Ectodermal cell (in vitro differentiated cells): ENCODE measurements at regions not wholly inside any gene's neighbourhood (a gene's known extent, or its start where the extent isn't known, plus 50 kb on each side); places are given as distances from the start of the nearest gene placed in this dataset.

Experiments used
- H3K27ac ChIP-seq: 2 replicates; pipeline ENCODE4 v1.7.0; 2013; ENCODE audit warnings: mild to moderate bottlenecking, low read depth, low read length; ENCODE audit not compliant: insufficient read depth, poor library complexity, severe bottlenecking
- H3K27me3 ChIP-seq: 2 replicates; pipeline ENCODE4 v1.7.0; 2013; ENCODE audit warnings: mild to moderate bottlenecking, low read length; ENCODE audit not compliant: insufficient read depth, control insufficient read depth, poor library complexity, severe bottlenecking
- H3K36me3 ChIP-seq: one replicate; pipeline ENCODE4 v1.7.0; 2013; ENCODE audit warnings: low read length; ENCODE audit not compliant: control insufficient read depth, insufficient read depth
- H3K4me1 ChIP-seq: one replicate; pipeline ENCODE4 v1.7.0; 2013; ENCODE audit warnings: low read length; ENCODE audit not compliant: control insufficient read depth, insufficient read depth
- H3K4me3 ChIP-seq: 2 replicates; pipeline ENCODE4 v1.7.0; 2013; ENCODE audit warnings: low read depth, low read length, control low read depth; ENCODE audit not compliant: insufficient read depth
- H3K9me3 ChIP-seq: 2 replicates; pipeline ENCODE4 v1.7.0; 2013; ENCODE audit warnings: mild to moderate bottlenecking, low read length, moderate library complexity; ENCODE audit not compliant: control insufficient read depth
- WGBS, 2 experiments: methylation state at CpG; one replicate each; pipeline ENCODE4 v1.1.7; 2013; ENCODE audit warnings: missing lambda C conversion rate in 2 of 2; 5-methylcytosine and 5-hydroxymethylcytosine counted together

DNA sequence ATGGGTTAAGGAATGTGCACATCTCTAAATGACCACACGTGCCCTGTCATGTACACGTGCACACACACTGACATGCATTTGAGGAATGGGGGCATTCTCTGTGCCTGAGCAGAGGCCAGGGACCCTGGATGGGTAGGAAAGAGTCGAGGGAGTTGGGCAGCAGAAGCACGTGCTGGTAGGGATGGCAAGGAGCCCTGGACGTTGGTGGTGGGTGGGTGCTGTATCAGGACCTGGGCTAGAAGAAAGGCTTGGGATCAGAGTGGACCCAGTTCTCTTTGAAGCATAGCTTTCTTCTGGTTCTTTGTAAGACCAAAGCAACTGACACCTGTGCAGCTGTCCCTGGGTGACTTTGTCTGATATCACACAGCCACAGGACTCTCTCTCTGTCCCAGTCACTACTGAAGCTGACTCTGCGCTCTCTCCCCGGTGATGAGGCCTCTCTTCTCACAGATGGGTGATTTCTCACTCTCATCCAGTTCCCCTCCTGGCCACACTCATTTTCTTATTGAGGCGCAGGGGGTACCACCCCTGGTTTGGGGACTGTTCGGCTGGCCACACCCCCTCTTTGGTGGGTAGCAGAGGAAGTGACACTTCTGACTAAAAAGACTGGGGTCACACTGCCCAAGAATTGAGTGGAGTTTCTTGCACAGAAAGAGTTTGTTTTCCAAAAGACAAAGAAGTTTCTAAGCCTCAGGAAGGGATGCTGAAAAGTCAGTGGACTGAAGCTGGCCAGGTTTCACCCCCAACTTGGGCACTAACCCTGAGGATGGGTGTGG is 171.7 kb upstream of the RTL1 start:
- 90 to 92% methylated on average over 9 of the region's 9 CpGs for WGBS, 2 experiments

DNA sequence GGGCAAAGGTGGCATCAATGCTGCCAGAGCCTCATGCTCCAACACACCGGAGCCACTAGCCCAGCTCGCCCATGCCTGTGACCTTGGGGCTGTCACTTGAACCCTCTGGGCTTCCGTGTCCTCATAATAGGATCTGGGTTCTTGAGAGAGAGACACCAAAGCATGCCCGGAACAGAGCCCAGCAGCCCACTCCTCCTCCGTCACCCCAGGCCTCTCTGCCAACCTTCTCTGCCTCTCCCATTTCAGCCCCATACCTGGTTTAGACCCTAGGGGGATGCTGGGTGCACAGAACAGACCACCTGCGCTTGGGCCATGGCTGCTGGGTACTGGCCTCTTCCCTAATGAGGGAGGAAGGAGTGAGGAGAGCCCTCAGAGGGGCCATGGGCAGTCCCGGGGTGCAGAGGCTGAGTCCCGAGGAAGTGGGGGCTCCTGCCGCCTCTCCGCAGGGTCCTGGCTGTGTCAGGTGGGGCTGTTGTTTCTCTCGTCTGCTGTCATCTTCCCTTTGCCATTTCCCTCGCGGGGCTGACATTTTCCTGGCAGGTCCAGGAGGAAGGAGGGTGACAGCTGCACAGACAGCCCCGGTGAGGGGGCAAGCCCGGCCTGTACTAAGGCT is 172.4 kb upstream of the RTL1 start:
- H3K27ac ChIP-seq: no peak overlapping the region
- H3K27me3 ChIP-seq: peaks cover 45% of the 10 kb centered on the region
- peaks cover 21% of the 10 kb centered on the region for H3K4me1 ChIP-seq
- H3K4me3 ChIP-seq: no peak overlapping the region
- no peaks in the 10 kb centered on the region for H3K9me3 ChIP-seq
- whole genome bisulfite sequencing, 2 experiments: 80 to 81% methylated on average over 15 of the region's 15 CpGs
- no peaks in the 10 kb centered on the region for H3K36me3 ChIP-seq

More for the DNA sequence above, 171.7 kb upstream of the RTL1 start:
- no peaks in the 10 kb centered on the region for H3K9me3 ChIP-seq
- H3K36me3 ChIP-seq: no peaks in the 10 kb centered on the region
- H3K27me3 ChIP-seq: peaks cover 45% of the 10 kb centered on the region
- H3K4me3 ChIP-seq: no peak overlapping the region
- H3K4me1 ChIP-seq: peaks cover 21% of the 10 kb centered on the region
- H3K27ac ChIP-seq: no peak overlapping the region

DNA sequence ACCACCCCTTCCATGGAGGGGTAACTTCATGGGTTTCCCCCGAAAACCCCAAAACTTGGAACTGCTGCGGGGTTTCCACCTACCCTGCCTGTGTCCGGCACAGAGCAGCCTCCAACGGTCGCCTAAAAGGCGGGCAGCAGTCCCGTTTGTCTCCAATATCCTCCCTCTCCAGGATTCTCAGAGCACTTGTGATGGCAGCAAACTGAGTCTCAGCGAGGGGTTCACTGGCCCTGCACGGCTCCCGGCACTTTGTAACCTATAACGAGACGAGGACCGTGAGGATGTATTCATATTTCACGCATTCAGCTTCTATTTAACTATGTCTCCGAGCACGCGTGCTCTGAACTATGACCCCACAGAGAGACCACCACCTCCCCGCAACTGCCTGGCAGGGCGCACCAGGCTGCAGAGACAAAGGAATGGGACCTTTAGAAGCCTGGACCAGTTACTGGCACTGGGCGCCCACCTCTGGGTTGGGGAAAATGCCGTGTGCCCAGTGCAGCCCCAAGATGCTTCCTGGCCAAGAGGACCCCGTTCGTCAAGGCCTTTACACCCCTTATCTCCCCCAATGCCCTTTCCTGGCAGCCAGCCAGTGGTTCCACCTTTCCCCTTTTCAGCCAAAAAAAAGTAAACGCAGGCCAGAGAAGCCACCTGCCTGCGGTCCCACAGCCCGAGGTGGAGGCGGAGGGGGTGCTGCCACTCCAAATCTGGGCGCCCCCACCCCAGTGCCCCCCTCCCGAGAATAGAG is 173.1 kb upstream of the RTL1 start:
- WGBS, 2 experiments: 76 to 78% methylated on average over 29 of the region's 29 CpGs
- Histone ChIP-seq H3K27me3 (peaks cover 45% of the 10 kb centered on the region), H3K4me3 (no peak overlapping the region), H3K9me3 (no peaks in the 10 kb centered on the region), H3K27ac (no peak overlapping the region), H3K36me3 (no peaks in the 10 kb centered on the region), H3K4me1 (peaks cover 21% of the 10 kb centered on the region)

DNA sequence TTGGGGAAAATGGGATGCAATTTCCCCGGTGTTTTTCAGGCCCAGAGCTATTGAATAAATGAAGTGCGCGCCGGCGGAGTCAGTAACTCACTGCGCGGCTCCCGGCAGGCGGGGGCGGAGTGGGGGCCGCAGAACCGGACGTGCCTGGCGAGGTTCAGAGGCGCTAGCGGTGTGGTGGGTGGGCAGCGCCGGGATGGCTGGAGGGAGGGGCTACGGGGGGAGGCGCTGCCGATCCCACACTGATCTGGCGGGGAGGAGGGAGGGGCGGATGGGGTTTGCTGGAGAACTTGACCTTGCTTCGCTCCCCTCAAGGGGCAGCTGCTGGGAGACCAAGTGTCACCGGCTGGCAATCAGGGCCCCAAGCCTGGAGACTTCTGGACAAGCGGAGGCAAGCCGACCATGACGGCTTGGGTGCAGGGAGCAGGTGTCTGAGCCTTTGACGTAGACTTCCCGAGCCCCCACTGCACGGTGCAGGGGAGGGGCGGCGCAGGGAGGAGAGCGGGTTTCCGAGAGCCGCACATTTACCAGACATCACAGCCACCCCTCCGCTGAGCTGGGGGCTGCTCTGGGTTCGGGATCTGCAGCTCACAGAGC is 174.1 kb upstream of the RTL1 start:
- no peak overlapping the region for H3K27ac ChIP-seq
- H3K4me3 ChIP-seq: peak overlapping the region; percentile 24
- no peaks in the 10 kb centered on the region for H3K9me3 ChIP-seq
- peaks cover 18% of the 10 kb centered on the region for H3K4me1 ChIP-seq
- H3K36me3 ChIP-seq: no peaks in the 10 kb centered on the region
- 11 to 12% methylated on average over 37 to 38 of the region's 38 CpGs for WGBS, 2 experiments
- H3K27me3 ChIP-seq: peaks cover 42% of the 10 kb centered on the region

GRCh38 chr14:101078170-101078891 is 174.8 kb upstream of the RTL1 start:
- WGBS, 2 experiments: 88 to 89% methylated on average over 8 of the region's 8 CpGs
- H3K27me3 ChIP-seq: peaks cover 35% of the 10 kb centered on the region
- H3K4me3 ChIP-seq: no peak overlapping the region

GRCh38 chr14:101078892-101079221 is 175.3 kb upstream of the RTL1 start:
- Histone ChIP-seq H3K4me1 (peaks cover 6% of the 10 kb centered on the region), H3K27ac (no peak overlapping the region), H3K4me3 (no peak overlapping the region), H3K36me3 (no peaks in the 10 kb centered on the region), H3K9me3 (no peaks in the 10 kb centered on the region), H3K27me3 (peaks cover 31% of the 10 kb centered on the region)
- 88% methylated on average over 9 of the region's 9 CpGs for WGBS, 2 experiments

More at GRCh38 chr14:101078170-101078891, 174.8 kb upstream of the RTL1 start:
- Histone ChIP-seq H3K4me1 (peaks cover 11% of the 10 kb centered on the region), H3K9me3 (no peaks in the 10 kb centered on the region), H3K27ac (no peak overlapping the region), H3K36me3 (no peaks in the 10 kb centered on the region)

GRCh38 chr14:101080922-101081593 is 177.5 kb upstream of the RTL1 start:
- Histone ChIP-seq H3K4me3 (no peak overlapping the region), H3K27ac (no peak overlapping the region), H3K9me3 (no peaks in the 10 kb centered on the region), H3K27me3 (peaks cover 28% of the 10 kb centered on the region), H3K4me1 (peaks cover 6% of the 10 kb centered on the region), H3K36me3 (no peaks in the 10 kb centered on the region)
- WGBS, 2 experiments: 83 to 96% methylated on average over 2 of the region's 2 CpGs

DNA sequence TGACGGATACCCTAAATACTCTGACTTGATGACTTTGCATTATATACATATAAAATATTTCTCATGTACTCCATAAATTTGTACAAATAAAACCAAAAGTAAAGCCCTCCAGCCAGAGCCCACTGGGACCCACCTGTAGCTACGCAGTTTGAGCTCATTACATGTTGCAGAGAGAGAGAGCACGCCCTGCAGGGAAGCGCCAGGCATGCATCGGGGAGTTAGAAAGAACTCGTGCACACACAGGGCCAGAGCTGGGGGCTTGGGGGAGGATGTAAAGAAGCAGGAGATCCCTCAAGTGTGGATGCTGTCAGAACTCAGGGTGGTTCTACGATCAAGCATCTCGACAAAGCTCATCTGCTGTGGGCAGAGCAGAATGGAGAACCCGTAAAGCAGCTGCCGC is 178.5 kb upstream of the RTL1 start:
- Histone ChIP-seq H3K4me3 (no peak overlapping the region), H3K36me3 (no peaks in the 10 kb centered on the region), H3K4me1 (peaks cover 4% of the 10 kb centered on the region), H3K27me3 (peaks cover 18% of the 10 kb centered on the region), H3K9me3 (no peaks in the 10 kb centered on the region), H3K27ac (no peak overlapping the region)
- WGBS, 2 experiments: 76% methylated on average over 9 to 10 of the region's 10 CpGs
